DND-41 (cell line): ENCODE measurements at regions not wholly inside any gene's neighbourhood (a gene's known extent, or its start where the extent isn't known, plus 50 kb on each side); places are given as distances from the start of the nearest gene placed in this dataset.

Experiments used
- EZH2 ChIP-seq: IDR thresholded peaks from 3 replicates; pipeline ENCODE4 v1.6.1; 2012; ENCODE audit warnings: borderline replicate concordance, low read depth, mild to moderate bottlenecking, moderate library complexity, low read length, inconsistent platforms; ENCODE audit not compliant: severe bottlenecking
- TF ChIP-seq, protein P1 (sequence below): IDR thresholded peaks from 2 replicates; pipeline ENCODE4 v1.5.1; 2012; ENCODE audit warnings: borderline replicate concordance, low read length, moderate library complexity, mild to moderate bottlenecking; ENCODE audit not compliant: poor library complexity, severe bottlenecking; ENCODE audit errors: extremely low read depth

DNA sequence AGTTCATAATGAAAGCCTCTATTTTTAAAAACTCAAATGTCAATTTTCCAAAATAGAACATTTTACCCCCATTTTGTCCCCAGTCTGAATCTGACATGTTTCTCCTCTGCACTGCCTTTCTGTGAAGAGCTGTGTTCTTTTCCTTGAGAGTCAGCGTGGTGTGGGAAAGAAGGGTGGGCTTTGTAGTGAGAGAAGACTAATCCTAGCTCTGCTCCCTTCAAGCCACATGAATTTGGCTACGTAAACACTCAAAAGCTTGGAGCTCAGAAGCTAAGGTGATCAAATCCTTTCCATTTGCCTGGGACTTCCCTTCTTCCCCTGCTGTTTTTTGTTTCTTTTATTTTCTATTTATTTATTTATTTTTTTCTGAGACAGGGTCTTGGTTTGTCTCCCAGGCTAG, 598.5 kb downstream of the TLR4 start:
- TF ChIP-seq, protein P1, sequence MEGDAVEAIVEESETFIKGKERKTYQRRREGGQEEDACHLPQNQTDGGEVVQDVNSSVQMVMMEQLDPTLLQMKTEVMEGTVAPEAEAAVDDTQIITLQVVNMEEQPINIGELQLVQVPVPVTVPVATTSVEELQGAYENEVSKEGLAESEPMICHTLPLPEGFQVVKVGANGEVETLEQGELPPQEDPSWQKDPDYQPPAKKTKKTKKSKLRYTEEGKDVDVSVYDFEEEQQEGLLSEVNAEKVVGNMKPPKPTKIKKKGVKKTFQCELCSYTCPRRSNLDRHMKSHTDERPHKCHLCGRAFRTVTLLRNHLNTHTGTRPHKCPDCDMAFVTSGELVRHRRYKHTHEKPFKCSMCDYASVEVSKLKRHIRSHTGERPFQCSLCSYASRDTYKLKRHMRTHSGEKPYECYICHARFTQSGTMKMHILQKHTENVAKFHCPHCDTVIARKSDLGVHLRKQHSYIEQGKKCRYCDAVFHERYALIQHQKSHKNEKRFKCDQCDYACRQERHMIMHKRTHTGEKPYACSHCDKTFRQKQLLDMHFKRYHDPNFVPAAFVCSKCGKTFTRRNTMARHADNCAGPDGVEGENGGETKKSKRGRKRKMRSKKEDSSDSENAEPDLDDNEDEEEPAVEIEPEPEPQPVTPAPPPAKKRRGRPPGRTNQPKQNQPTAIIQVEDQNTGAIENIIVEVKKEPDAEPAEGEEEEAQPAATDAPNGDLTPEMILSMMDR: no peak
- TF ChIP-seq EZH2: no peak
